Spleen (tissue), 7 donors: ENCODE measurements at regions not wholly inside any gene's neighbourhood (a gene's known extent, or its start where the extent isn't known, plus 50 kb on each side); places are given as distances from the start of the nearest gene placed in this dataset.

Experiments used
- POLR2AphosphoS5 ChIP-seq, 3 donors: sonication (generic); formaldehyde crosslinking; IDR thresholded peaks; one replicate each; pipeline ENCODE4 v1.5.1; 2017; ENCODE audit warnings: antibody characterized with exemption in 3 of 3
- TF ChIP-seq, protein P1 (sequence below), 11 experiments: fragments of 200-600 bp in 7 of 11; fragments of 450-650 bp in 4 of 11; sonication (generic) in 4 of 11; IDR thresholded peaks in 8 of 11; conservative IDR thresholded peaks in 3 of 11; 1 replicate in 7 of 11; 2 replicates in 4 of 11; pipeline versions ENCODE4 v1.4.0 to v1.8.0; 2016 to 2021; ENCODE audit warnings: antibody characterized with exemption in 11 of 11, inconsistent platforms in 4 of 11, mild to moderate bottlenecking in 1 of 11
- donor health status: DM: no; HTN: no; CAD: no; lungs with moderate emphysema.
- donor health status: DM: no; HTN: no; CAD: no.
- donor health status: DM: no; HTN: no; CAD: no.

- TF ChIP-seq, protein P1, sequence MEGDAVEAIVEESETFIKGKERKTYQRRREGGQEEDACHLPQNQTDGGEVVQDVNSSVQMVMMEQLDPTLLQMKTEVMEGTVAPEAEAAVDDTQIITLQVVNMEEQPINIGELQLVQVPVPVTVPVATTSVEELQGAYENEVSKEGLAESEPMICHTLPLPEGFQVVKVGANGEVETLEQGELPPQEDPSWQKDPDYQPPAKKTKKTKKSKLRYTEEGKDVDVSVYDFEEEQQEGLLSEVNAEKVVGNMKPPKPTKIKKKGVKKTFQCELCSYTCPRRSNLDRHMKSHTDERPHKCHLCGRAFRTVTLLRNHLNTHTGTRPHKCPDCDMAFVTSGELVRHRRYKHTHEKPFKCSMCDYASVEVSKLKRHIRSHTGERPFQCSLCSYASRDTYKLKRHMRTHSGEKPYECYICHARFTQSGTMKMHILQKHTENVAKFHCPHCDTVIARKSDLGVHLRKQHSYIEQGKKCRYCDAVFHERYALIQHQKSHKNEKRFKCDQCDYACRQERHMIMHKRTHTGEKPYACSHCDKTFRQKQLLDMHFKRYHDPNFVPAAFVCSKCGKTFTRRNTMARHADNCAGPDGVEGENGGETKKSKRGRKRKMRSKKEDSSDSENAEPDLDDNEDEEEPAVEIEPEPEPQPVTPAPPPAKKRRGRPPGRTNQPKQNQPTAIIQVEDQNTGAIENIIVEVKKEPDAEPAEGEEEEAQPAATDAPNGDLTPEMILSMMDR (IDR thresholded peaks at IDR 0.05 in 8 of 11, conservative IDR thresholded peaks at IDR 0.05 in 3 of 11), result no peak
- no peak for TF ChIP-seq POLR2AphosphoS5 (IDR thresholded peaks at IDR 0.05)
These were observed 160.9 kb downstream of the MZT1 start for GRCh38 chr13:72566526-72566925.
